Endothelial cell of umbilical vein (primary cell): ENCODE measurements at regions not wholly inside any gene's neighbourhood (a gene's known extent, or its start where the extent isn't known, plus 50 kb on each side); places are given as distances from the start of the nearest gene placed in this dataset.

ENCODE experiments used
- BruUV-seq: library from RNA; stranded (reverse); fragments of 400-500 nt; replicated peaks from 2 replicates; lab custom pipeline; 2021; lab: Mats Ljungman, UMichigan
- CTCF ChIA-PET: fragments of 300-600, 350-600 bp; sonication (Branson Sonifier 250); formaldehyde crosslinking; loops from one replicate; lab custom pipeline; 2021; ENCODE audit warnings: antibody characterized with exemption, inconsistent platforms; lab: Charles Lee
- POLR2A ChIA-PET: fragments of 300-600, 350-600 bp; sonication (Branson Sonifier 250); formaldehyde crosslinking; loops from one replicate; lab custom pipeline; 2021; ENCODE audit warnings: antibody characterized with exemption, inconsistent platforms; lab: Charles Lee
- DNase-seq: peaks from one replicate; pipeline ENCODE4 v3.0.0-alpha.2; 2011; ENCODE audit warnings: low read depth, low spot score
- FAIRE-seq: peaks from 2 replicates; lab custom pipeline; 2011; peaks lifted over from hg19 to GRCh38; lab: Jason Lieb, UNC
- H2AFZ ChIP-seq: 2 replicates; pipeline ENCODE4 v1.6.0; 2012; ENCODE audit warnings: low read depth, low read length, control low read depth, inconsistent platforms
- H3K27ac ChIP-seq: 2 replicates; pipeline ENCODE4 v1.5.1; 2011; ENCODE audit warnings: low read depth, mild to moderate bottlenecking, control low read depth, low read length, moderate library complexity; ENCODE audit not compliant: insufficient read depth
- H3K27me3 ChIP-seq, 2 experiments: 2 replicates each; pipeline versions ENCODE4 v1.6.0 to v1.6.1; 2011; ENCODE audit warnings: low read length in 2 of 2, mixed read lengths in 1 of 2; ENCODE audit not compliant: control insufficient read depth in 2 of 2, insufficient read depth in 2 of 2
- H3K36me3 ChIP-seq, 2 experiments: 2 replicates in 1 of 2; 3 replicates in 1 of 2; pipeline ENCODE4 v1.5.1; 2011; ENCODE audit warnings: low read length in 2 of 2, mild to moderate bottlenecking in 1 of 2, moderate library complexity in 1 of 2; ENCODE audit not compliant: control insufficient read depth in 2 of 2, insufficient read depth in 2 of 2; ENCODE audit errors: extremely low read depth in 1 of 2
- H3K4me1 ChIP-seq: 3 replicates; pipeline ENCODE4 v1.5.1; 2011; ENCODE audit warnings: mild to moderate bottlenecking, low read length; ENCODE audit not compliant: control insufficient read depth, insufficient read depth; ENCODE audit errors: extremely low read depth
- H3K4me2 ChIP-seq: 2 replicates; pipeline ENCODE4 v1.6.1; 2011; ENCODE audit warnings: low read length, control low read depth, mixed read lengths; ENCODE audit not compliant: insufficient read depth
- H3K4me3 ChIP-seq, 3 experiments: fragments of 200-600 bp in 1 of 3; sonication (generic), shearing (Covaris generic) in 1 of 3; replicated peaks in 1 of 3; 2 replicates each; pipeline ENCODE4 v1.5.1; 2011 to 2016; ENCODE audit warnings: control low read depth in 3 of 3, low read length in 3 of 3, mild to moderate bottlenecking in 2 of 3, inconsistent platforms in 1 of 3, low read depth in 1 of 3, moderate library complexity in 1 of 3; ENCODE audit not compliant: insufficient read depth in 1 of 3
- H3K79me2 ChIP-seq: 2 replicates; pipeline ENCODE4 v1.6.0; 2012; ENCODE audit warnings: low read length, inconsistent platforms; ENCODE audit not compliant: control insufficient read depth, insufficient read depth
- H3K9ac ChIP-seq: replicated peaks from 2 replicates; pipeline ENCODE3; 2011; ENCODE audit warnings: low read length, control low read depth; ENCODE audit not compliant: insufficient read depth; ENCODE audit errors: extremely low read depth
- H3K9me1 ChIP-seq: replicated peaks from 3 replicates; pipeline ENCODE4 v1.6.0; 2011; ENCODE audit warnings: mild to moderate bottlenecking, low read length; ENCODE audit not compliant: control insufficient read depth, insufficient read depth; ENCODE audit errors: extremely low read depth
- H3K9me3 ChIP-seq: replicated peaks from 2 replicates; pipeline ENCODE4 v1.5.1; 2012; ENCODE audit warnings: low read length, inconsistent platforms; ENCODE audit not compliant: control insufficient read depth, insufficient read depth
- H4K20me1 ChIP-seq: replicated peaks from 2 replicates; pipeline ENCODE3; 2011; ENCODE audit warnings: mild to moderate bottlenecking, low read length; ENCODE audit not compliant: control insufficient read depth, insufficient read depth; ENCODE audit errors: extremely low read depth
- EZH2 ChIP-seq: IDR thresholded peaks from 2 replicates; pipeline ENCODE4 v1.6.1; 2012; ENCODE audit warnings: borderline replicate concordance, low read depth, mild to moderate bottlenecking, moderate library complexity, low read length, inconsistent platforms; ENCODE audit not compliant: severe bottlenecking
- FOS ChIP-seq: IDR thresholded peaks from 2 replicates; pipeline ENCODE4 v1.6.1; 2011; ENCODE audit warnings: mild to moderate bottlenecking, low read length, moderate library complexity, borderline replicate concordance; ENCODE audit not compliant: insufficient read depth
- GATA2 ChIP-seq: IDR thresholded peaks from 2 replicates; pipeline ENCODE4 v1.7.0; 2011; ENCODE audit warnings: low read depth, mild to moderate bottlenecking, moderate library complexity, mixed read lengths, low read length; ENCODE audit not compliant: insufficient read length, insufficient read depth
- JUN ChIP-seq: IDR thresholded peaks from 2 replicates; pipeline ENCODE4 v1.6.1; 2011; ENCODE audit warnings: borderline replicate concordance, low read depth; ENCODE audit not compliant: insufficient read length, insufficient read depth
- MYC ChIP-seq: IDR thresholded peaks from one replicate; pipeline ENCODE4 v1.6.1; 2011; ENCODE audit warnings: mild to moderate bottlenecking, low read depth, low read length
- dilution Hi-C: fragments of 300-500 bp; cut with MboI; formaldehyde crosslinking; loops from one replicate; pipeline ENCODE4 v1.15.0; 2019; ENCODE audit warnings: low sequenced_read_pairs; ENCODE audit not compliant: extremely low pct_ligation_motif_present
- intact Hi-C: fragments of 100-400 bp; cut with micrococcal nuclease; formaldehyde crosslinking; loops from one replicate; pipeline ENCODE4 v1.10.0; 2022
- TF ChIP-seq, protein P1 (sequence below): IDR thresholded peaks from 2 replicates; pipeline ENCODE4 v1.6.1; 2011; ENCODE audit not compliant: insufficient read depth, insufficient read length
- TF ChIP-seq, protein P2 (sequence below), 2 donors: IDR thresholded peaks; 1 replicate in 1 of 2; 2 replicates in 1 of 2; pipeline ENCODE4 v1.5.1; 2011; ENCODE audit warnings: low read length in 2 of 2, mild to moderate bottlenecking in 2 of 2, moderate library complexity in 2 of 2, control low read depth in 1 of 2, inconsistent platforms in 1 of 2, low read depth in 1 of 2; ENCODE audit not compliant: insufficient read depth in 1 of 2; ENCODE audit errors: extremely low read depth in 1 of 2

DNA sequence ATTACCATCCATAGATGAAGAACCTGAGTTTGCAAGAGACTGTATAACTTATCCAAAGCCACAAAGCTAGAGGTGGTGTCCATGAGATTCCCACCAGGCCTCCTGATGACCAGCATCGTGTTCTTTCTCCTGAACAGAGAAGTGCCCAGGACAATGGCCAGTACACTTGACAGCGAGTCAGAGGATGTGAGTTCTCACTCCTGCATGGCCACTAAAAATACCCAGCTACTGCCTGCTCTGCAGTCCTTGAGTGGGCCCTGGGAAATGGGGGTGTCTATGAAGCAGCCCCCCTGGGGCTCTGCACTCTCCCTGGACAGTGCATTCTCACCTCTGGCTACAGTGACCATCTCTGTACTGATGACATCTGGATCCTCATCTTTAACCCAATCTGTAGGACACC lies 201.2 kb downstream of the RPLP1 start:
- H3K36me3 ChIP-seq, result no peaks in the 10 kb centered on the region
- TF ChIP-seq, protein P1, sequence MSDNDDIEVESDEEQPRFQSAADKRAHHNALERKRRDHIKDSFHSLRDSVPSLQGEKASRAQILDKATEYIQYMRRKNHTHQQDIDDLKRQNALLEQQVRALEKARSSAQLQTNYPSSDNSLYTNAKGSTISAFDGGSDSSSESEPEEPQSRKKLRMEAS, result no peak
- TF ChIP-seq MYC (no peak), EZH2 (no peak)
- no peak overlapping the region for H2AFZ ChIP-seq
- intact Hi-C loops (no loop called here), dilution Hi-C loops (no loop called here)
- no peak overlapping the region for H3K9ac ChIP-seq
- no peaks in the 10 kb centered on the region for H3K79me2 ChIP-seq
- H3K4me3 ChIP-seq, result no peak overlapping the region
- no peak overlapping the region for H3K27ac ChIP-seq
- no peaks in the 10 kb centered on the region for H4K20me1 ChIP-seq
- H3K4me2 ChIP-seq, result no peak overlapping the region
- CTCF ChIA-PET, result no interaction called here
- no peak for DNase-seq
- H3K9me3 ChIP-seq, result no peaks in the 10 kb centered on the region
- H3K9me1 ChIP-seq, result no peaks in the 10 kb centered on the region
- H3K4me1 ChIP-seq, result no peaks in the 10 kb centered on the region
- BruUV-seq, result no TSS peak
- peaks cover under 1 to 1% of the 10 kb centered on the region in 2 experiments for H3K27me3 ChIP-seq
- no peak for FAIRE-seq
- POLR2A ChIA-PET, result no interaction called here

DNA sequence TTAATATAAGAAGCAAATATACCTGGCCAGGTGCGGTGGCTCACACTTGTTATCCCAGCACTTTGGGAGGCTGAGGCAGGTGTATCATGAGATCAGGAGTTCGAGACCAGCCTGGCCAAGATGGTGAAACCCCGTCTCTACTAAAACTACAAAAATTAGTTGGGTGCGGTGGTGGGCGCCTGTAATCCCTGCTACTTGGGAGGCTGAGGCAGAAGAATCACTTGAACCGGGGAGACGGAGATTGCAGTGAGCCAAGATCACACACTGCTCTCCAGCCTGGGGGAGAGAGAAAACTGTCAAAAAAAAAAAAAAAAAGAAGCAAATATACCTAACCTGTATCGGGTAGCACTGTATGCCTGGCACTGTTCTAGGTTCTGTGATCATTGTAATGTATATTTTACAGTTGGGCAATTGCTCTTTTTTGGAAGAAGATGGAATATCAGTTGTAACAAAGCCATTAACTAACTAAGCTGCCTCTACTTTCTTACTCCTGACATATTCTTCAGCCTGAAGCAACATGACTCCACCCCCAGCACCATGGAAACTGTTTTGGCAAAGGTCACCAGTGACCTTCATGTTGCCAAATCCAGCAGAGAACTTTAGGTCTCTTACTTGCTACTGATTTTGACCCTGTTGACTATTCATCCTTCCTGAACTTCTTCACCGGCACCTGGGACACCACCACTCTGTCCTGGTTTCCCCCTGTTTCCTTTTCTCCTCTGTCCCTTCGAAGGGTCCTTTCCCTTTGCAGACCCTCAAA lies 203.8 kb downstream of the RPLP1 start:
- no peaks in the 10 kb centered on the region for H3K9me1 ChIP-seq
- H3K79me2 ChIP-seq, result no peaks in the 10 kb centered on the region
- no peaks in the 10 kb centered on the region for H3K27me3 ChIP-seq
- H3K9ac ChIP-seq, result no peak overlapping the region
- no peak overlapping the region for H3K27ac ChIP-seq
- no peak overlapping the region for H3K4me3 ChIP-seq
- no peak for TF ChIP-seq JUN
- TF ChIP-seq, protein P2, sequence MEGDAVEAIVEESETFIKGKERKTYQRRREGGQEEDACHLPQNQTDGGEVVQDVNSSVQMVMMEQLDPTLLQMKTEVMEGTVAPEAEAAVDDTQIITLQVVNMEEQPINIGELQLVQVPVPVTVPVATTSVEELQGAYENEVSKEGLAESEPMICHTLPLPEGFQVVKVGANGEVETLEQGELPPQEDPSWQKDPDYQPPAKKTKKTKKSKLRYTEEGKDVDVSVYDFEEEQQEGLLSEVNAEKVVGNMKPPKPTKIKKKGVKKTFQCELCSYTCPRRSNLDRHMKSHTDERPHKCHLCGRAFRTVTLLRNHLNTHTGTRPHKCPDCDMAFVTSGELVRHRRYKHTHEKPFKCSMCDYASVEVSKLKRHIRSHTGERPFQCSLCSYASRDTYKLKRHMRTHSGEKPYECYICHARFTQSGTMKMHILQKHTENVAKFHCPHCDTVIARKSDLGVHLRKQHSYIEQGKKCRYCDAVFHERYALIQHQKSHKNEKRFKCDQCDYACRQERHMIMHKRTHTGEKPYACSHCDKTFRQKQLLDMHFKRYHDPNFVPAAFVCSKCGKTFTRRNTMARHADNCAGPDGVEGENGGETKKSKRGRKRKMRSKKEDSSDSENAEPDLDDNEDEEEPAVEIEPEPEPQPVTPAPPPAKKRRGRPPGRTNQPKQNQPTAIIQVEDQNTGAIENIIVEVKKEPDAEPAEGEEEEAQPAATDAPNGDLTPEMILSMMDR (IDR thresholded peaks at IDR 0.05; ENCODE audit: extremely low read depth in 1 of 2, insufficient read depth in 1 of 2, low read depth in 1 of 2, low read length in 2 of 2), result no peak
- no peak for TF ChIP-seq EZH2
- no peak for TF ChIP-seq GATA2
- no peak for TF ChIP-seq FOS
- TF ChIP-seq, protein P1, result no peak
- TF ChIP-seq MYC, result no peak
- DNase-seq, result no peak
- BruUV-seq, result no TSS peak
- H3K4me2 ChIP-seq, result no peak overlapping the region
- no peaks in the 10 kb centered on the region for H3K4me1 ChIP-seq
- no peaks in the 10 kb centered on the region for H3K36me3 ChIP-seq
- ChIA-PET CTCF (no interaction called here), POLR2A (no interaction called here)
- intact Hi-C loops, result no loop called here
- H3K9me3 ChIP-seq, result no peaks in the 10 kb centered on the region
- FAIRE-seq, result no peak
- dilution Hi-C loops, result no loop called here
- no peak overlapping the region for H2AFZ ChIP-seq
- H4K20me1 ChIP-seq, result no peaks in the 10 kb centered on the region
